Duodenal mucosa (tissue), 2 donors: ENCODE measurements at regions not wholly inside any gene's neighbourhood (a gene's known extent, or its start where the extent isn't known, plus 50 kb on each side); places are given as distances from the start of the nearest gene placed in this dataset.
"Not testable (repeated sequence)": the region's sequence is repeated elsewhere in the genome, so short reads cannot be mapped to it uniquely, and the experiment has no call there.

ENCODE experiments used
- H3K27ac ChIP-seq: one replicate; pipeline ENCODE4 v1.7.0; 2013; ENCODE audit warnings: low read depth, low read length
- H3K27me3 ChIP-seq, 2 donors: one replicate each; pipeline ENCODE4 v1.7.0; 2013; ENCODE audit warnings: low read length in 2 of 2, control low read depth in 1 of 2; ENCODE audit not compliant: insufficient read depth in 2 of 2, control insufficient read depth in 1 of 2
- H3K36me3 ChIP-seq, 2 donors: one replicate each; pipeline ENCODE4 v1.7.0; 2013; ENCODE audit warnings: low read length in 2 of 2, control low read depth in 1 of 2; ENCODE audit not compliant: insufficient read depth in 2 of 2, control insufficient read depth in 1 of 2
- H3K4me1 ChIP-seq, 2 donors: one replicate each; pipeline ENCODE4 v1.7.0; 2013; ENCODE audit warnings: low read length in 2 of 2, control low read depth in 1 of 2; ENCODE audit not compliant: insufficient read depth in 2 of 2, control insufficient read depth in 1 of 2
- H3K4me3 ChIP-seq, 2 donors: one replicate each; pipeline ENCODE4 v1.7.0; 2013; ENCODE audit warnings: low read length in 2 of 2, low read depth in 1 of 2
- H3K9ac ChIP-seq, 2 donors: one replicate each; pipeline ENCODE4 v1.7.0; 2013; ENCODE audit warnings: low read length in 2 of 2, low read depth in 1 of 2
- H3K9me3 ChIP-seq, 2 donors: one replicate each; pipeline ENCODE4 v1.7.0; 2013; ENCODE audit warnings: low read length in 2 of 2, control low read depth in 1 of 2; ENCODE audit not compliant: control insufficient read depth in 1 of 2

GRCh38 chr18:14942275-14942674, 194.3 kb downstream of the ANKRD30B start:
- Histone ChIP-seq H3K4me3 (no peak overlapping the region), H3K4me1 (peaks cover 7 to 10% of the 10 kb centered on the region in 2 donors), H3K27ac (no peak overlapping the region), H3K9me3 (no peaks in the 10 kb centered on the region), H3K27me3 (no peaks in the 10 kb centered on the region), H3K36me3 (no peaks in the 10 kb centered on the region), H3K9ac (no peak overlapping the region)

GRCh38 chr18:14943486-14943885, 195.5 kb downstream of the ANKRD30B start:
- Histone ChIP-seq H3K9ac (no peak overlapping the region), H3K4me1 (peaks cover 7 to 10% of the 10 kb centered on the region in 2 donors), H3K27me3 (no peaks in the 10 kb centered on the region), H3K27ac (no peak overlapping the region), H3K36me3 (no peaks in the 10 kb centered on the region), H3K9me3 (no peaks in the 10 kb centered on the region), H3K4me3 (no peak overlapping the region)

- H3K4me1 ChIP-seq = peaks cover 7 to 10% of the 10 kb centered on the region in 2 donors
- H3K9me3 ChIP-seq = no peaks in the 10 kb centered on the region
- no peaks in the 10 kb centered on the region for H3K36me3 ChIP-seq
- H3K27ac ChIP-seq = no peak overlapping the region
- H3K4me3 ChIP-seq = no peak overlapping the region
- no peak overlapping the region for H3K9ac ChIP-seq
- H3K27me3 ChIP-seq = no peaks in the 10 kb centered on the region
Observed at GRCh38 chr18:14943967-14944636, 196.1 kb downstream of the ANKRD30B start.

GRCh38 chr18:14944838-14945237, 196.9 kb downstream of the ANKRD30B start:
- H3K9ac ChIP-seq = no peak overlapping the region

GRCh38 chr18:14945286-14945685, 197.3 kb downstream of the ANKRD30B start:
- Histone ChIP-seq H3K4me3 (no peak overlapping the region), H3K9me3 (no peaks in the 10 kb centered on the region), H3K4me1 (peaks cover 7 to 10% of the 10 kb centered on the region in 2 donors), H3K9ac (no peak overlapping the region), H3K27ac (no peak overlapping the region), H3K36me3 (no peaks in the 10 kb centered on the region), H3K27me3 (no peaks in the 10 kb centered on the region)

More at GRCh38 chr18:14944838-14945237, 196.9 kb downstream of the ANKRD30B start:
- Histone ChIP-seq H3K9me3 (no peaks in the 10 kb centered on the region), H3K36me3 (no peaks in the 10 kb centered on the region), H3K27ac (no peak overlapping the region), H3K27me3 (no peaks in the 10 kb centered on the region), H3K4me1 (peaks cover 7 to 10% of the 10 kb centered on the region in 2 donors), H3K4me3 (no peak overlapping the region)

GRCh38 chr18:14945984-14946383, 198.0 kb downstream of the ANKRD30B start:
- Histone ChIP-seq H3K36me3 (no peaks in the 10 kb centered on the region), H3K4me3 (no peak overlapping the region), H3K9me3 (no peaks in the 10 kb centered on the region), H3K9ac (no peak overlapping the region), H3K27ac (no peak overlapping the region), H3K27me3 (no peaks in the 10 kb centered on the region), H3K4me1 (peaks cover 7 to 10% of the 10 kb centered on the region in 2 donors)

GRCh38 chr18:14946741-14947470, 198.9 kb downstream of the ANKRD30B start:
- H3K9me3 ChIP-seq, H3K4me3 ChIP-seq, H3K9ac ChIP-seq, H3K27me3 ChIP-seq, H3K36me3 ChIP-seq, H3K4me1 ChIP-seq, H3K27ac ChIP-seq: not testable (repeated sequence)

- H3K36me3 ChIP-seq = no peaks in the 10 kb centered on the region
- H3K27me3 ChIP-seq = no peaks in the 10 kb centered on the region
- no peak overlapping the region for H3K27ac ChIP-seq
- no peak overlapping the region for H3K4me3 ChIP-seq
- H3K4me1 ChIP-seq = peaks cover 0 to 4% of the 10 kb centered on the region in 2 donors
- no peaks in the 10 kb centered on the region for H3K9me3 ChIP-seq
- no peak overlapping the region for H3K9ac ChIP-seq
Observed at GRCh38 chr18:14947482-14948162, 199.7 kb downstream of the ANKRD30B start.

GRCh38 chr18:14948163-14948540, 200.2 kb downstream of the ANKRD30B start:
- no peak overlapping the region for H3K27ac ChIP-seq
- H3K9ac ChIP-seq = no peak overlapping the region
- no peak overlapping the region for H3K4me3 ChIP-seq
- H3K27me3 ChIP-seq = no peaks in the 10 kb centered on the region
- no peaks in the 10 kb centered on the region for H3K36me3 ChIP-seq
- H3K4me1 ChIP-seq = peaks cover 0 to 4% of the 10 kb centered on the region in 2 donors
- H3K9me3 ChIP-seq = no peaks in the 10 kb centered on the region
